ENCODE measurements at regions not wholly inside any gene's neighbourhood (a gene's known extent, or its start where the extent isn't known, plus 50 kb on each side); places are given as distances from the start of the nearest gene placed in this dataset.

- Histone ChIP-seq H3F3A (ENCODE audit: insufficient read depth, low read length) (no peaks in the 10 kb centered on the region), H3K27me3 (replicated peaks; ENCODE audit: insufficient read depth, low read length) (no peaks in the 10 kb centered on the region), H3K9ac (ENCODE audit: low read length) (no peak overlapping the region), H3K27ac (ENCODE audit: low read length) (no peak overlapping the region), H3K9me2 (replicated peaks; ENCODE audit: insufficient read depth, low read length) (no peaks in the 10 kb centered on the region), H3K4me3 (ENCODE audit: low read length) (no peak overlapping the region), H3K9me3 (replicated peaks; ENCODE audit: insufficient read depth, low read length) (no peaks in the 10 kb centered on the region), H4K20me1 (ENCODE audit: insufficient read depth, low read length) (no peaks in the 10 kb centered on the region), H3K79me2 (ENCODE audit: low read length) (no peaks in the 10 kb centered on the region), H3K4me1 (ENCODE audit: low read length) (no peaks in the 10 kb centered on the region), H3K36me3 (replicated peaks; ENCODE audit: insufficient read depth, low read length) (no peaks in the 10 kb centered on the region), H2AFZ (ENCODE audit: low read length) (no peak overlapping the region), H3K4me2 (ENCODE audit: low read depth, low read length) (no peak overlapping the region)
- no peak for DNase-seq
- TF ChIP-seq EZH2 (optimal IDR thresholded peaks at IDR 0.05; ENCODE audit: low read depth, low read length) (no peak), EZH2phosphoT487 (IDR thresholded peaks at IDR 0.05; ENCODE audit: low read length) (no peak), CTCF (IDR thresholded peaks at IDR 0.05; ENCODE audit: low read length) (no peak)
Measured at GRCh38 chr11:91796999-91797398, 427.6 kb upstream of the FAT3 start.

- no peaks in the 10 kb centered on the region for H3K36me3 ChIP-seq (replicated peaks; ENCODE audit: insufficient read depth, low read length)
- H3K27ac ChIP-seq (ENCODE audit: low read length), result no peak overlapping the region
- H2AFZ ChIP-seq (ENCODE audit: low read length), result no peak overlapping the region
- no peak overlapping the region for H3K4me2 ChIP-seq (ENCODE audit: low read depth, low read length)
- no peaks in the 10 kb centered on the region for H3K9me3 ChIP-seq (replicated peaks; ENCODE audit: insufficient read depth, low read length)
- TF ChIP-seq EZH2 (optimal IDR thresholded peaks at IDR 0.05; ENCODE audit: low read depth, low read length) (no peak), CTCF (IDR thresholded peaks at IDR 0.05; ENCODE audit: low read length) (no peak), EZH2phosphoT487 (IDR thresholded peaks at IDR 0.05; ENCODE audit: low read length) (no peak)
- no peaks in the 10 kb centered on the region for H3K9me2 ChIP-seq (replicated peaks; ENCODE audit: insufficient read depth, low read length)
- no peaks in the 10 kb centered on the region for H3K27me3 ChIP-seq (replicated peaks; ENCODE audit: insufficient read depth, low read length)
- H3K4me1 ChIP-seq (ENCODE audit: low read length), result no peaks in the 10 kb centered on the region
- no peak overlapping the region for H3K9ac ChIP-seq (ENCODE audit: low read length)
- no peaks in the 10 kb centered on the region for H3F3A ChIP-seq (ENCODE audit: insufficient read depth, low read length)
- no peak for DNase-seq
- no peak overlapping the region for H3K4me3 ChIP-seq (ENCODE audit: low read length)
- H3K79me2 ChIP-seq (ENCODE audit: low read length), result no peaks in the 10 kb centered on the region
- no peaks in the 10 kb centered on the region for H4K20me1 ChIP-seq (ENCODE audit: insufficient read depth, low read length)
Measured at GRCh38 chr11:91795139-91795887, 429.3 kb upstream of the FAT3 start.

- no peaks in the 10 kb centered on the region for H4K20me1 ChIP-seq (ENCODE audit: insufficient read depth, low read length)
- H3F3A ChIP-seq (ENCODE audit: insufficient read depth, low read length), result no peaks in the 10 kb centered on the region
- no peaks in the 10 kb centered on the region for H3K9me3 ChIP-seq (replicated peaks; ENCODE audit: insufficient read depth, low read length)
- H3K27ac ChIP-seq (ENCODE audit: low read length), result no peak overlapping the region
- H2AFZ ChIP-seq (ENCODE audit: low read length), result no peak overlapping the region
- H3K4me2 ChIP-seq (ENCODE audit: low read depth, low read length), result no peak overlapping the region
- no peak overlapping the region for H3K4me3 ChIP-seq (ENCODE audit: low read length)
- H3K4me1 ChIP-seq (ENCODE audit: low read length), result no peaks in the 10 kb centered on the region
- no peaks in the 10 kb centered on the region for H3K36me3 ChIP-seq (replicated peaks; ENCODE audit: insufficient read depth, low read length)
- DNase-seq, result no peak
- no peak overlapping the region for H3K9ac ChIP-seq (ENCODE audit: low read length)
- no peaks in the 10 kb centered on the region for H3K79me2 ChIP-seq (ENCODE audit: low read length)
- TF ChIP-seq EZH2phosphoT487 (IDR thresholded peaks at IDR 0.05; ENCODE audit: low read length), result no peak
- no peak for TF ChIP-seq CTCF (IDR thresholded peaks at IDR 0.05; ENCODE audit: low read length)
- TF ChIP-seq EZH2 (optimal IDR thresholded peaks at IDR 0.05; ENCODE audit: low read depth, low read length), result no peak
- no peaks in the 10 kb centered on the region for H3K27me3 ChIP-seq (replicated peaks; ENCODE audit: insufficient read depth, low read length)
- H3K9me2 ChIP-seq (replicated peaks; ENCODE audit: insufficient read depth, low read length), result no peaks in the 10 kb centered on the region
Measured at GRCh38 chr11:91794146-91794545, 430.5 kb upstream of the FAT3 start.
